B cell (primary cell): ENCODE measurements at regions not wholly inside any gene's neighbourhood (a gene's known extent, or its start where the extent isn't known, plus 50 kb on each side); places are given as distances from the start of the nearest gene placed in this dataset.

Experiments
- ATAC-seq: fragments of 200-7000 bp; cut with Tn5 transposase; one replicate; pipeline ENCODE4 v1.10.0; 2021; ENCODE audit warnings: low read depth, mild to moderate bottlenecking, moderate number of reproducible peaks, moderate library complexity
- CTCF ChIA-PET: fragments of 350-600 bp; sonication (Branson Sonifier 250); formaldehyde crosslinking; loops from one replicate; lab custom pipeline; 2021; ENCODE audit warnings: antibody characterized with exemption, inconsistent platforms; lab: Charles Lee
- POLR2A ChIA-PET: fragments of 350-600 bp; sonication (Branson Sonifier 250); formaldehyde crosslinking; loops from one replicate; lab custom pipeline; 2021; ENCODE audit warnings: antibody characterized with exemption; lab: Charles Lee
- DNase-seq: peaks from one replicate; pipeline ENCODE4 v3.0.0; 2013
- H2AFZ ChIP-seq: 2 replicates; pipeline ENCODE4 v1.6.1; 2012; ENCODE audit warnings: mild to moderate bottlenecking, low read depth, low read length; ENCODE audit not compliant: insufficient read depth, poor library complexity, severe bottlenecking
- H3K27ac ChIP-seq, 2 donors: 1 replicate in 1 of 2; 2 replicates in 1 of 2; pipeline ENCODE4 v1.5.1; 2012 to 2013; ENCODE audit warnings: low read length in 2 of 2, mild to moderate bottlenecking in 2 of 2, moderate library complexity in 1 of 2
- H3K27me3 ChIP-seq, 4 experiments: fragments of 200-600 bp in 1 of 4; sonication (generic) in 1 of 4; replicated peaks in 1 of 4; 1 replicate in 2 of 4; 2 replicates in 2 of 4; pipeline versions ENCODE4 v1.6.1 to v1.7.0; 2013 to 2016; ENCODE audit warnings: low read length in 3 of 4, mild to moderate bottlenecking in 2 of 4, mixed read lengths in 1 of 4, moderate library complexity in 1 of 4; ENCODE audit not compliant: insufficient read depth in 4 of 4, control insufficient read depth in 3 of 4; ENCODE audit errors: control extremely low read depth in 1 of 4
- H3K36me3 ChIP-seq, 2 experiments: replicated peaks in 1 of 2; 1 replicate in 1 of 2; 2 replicates in 1 of 2; pipeline versions ENCODE4 v1.6.1 to v1.7.1; 2013; ENCODE audit warnings: low read length in 1 of 2; ENCODE audit not compliant: insufficient read depth in 2 of 2, control insufficient read depth in 1 of 2; ENCODE audit errors: control extremely low read depth in 1 of 2, extremely low read depth in 1 of 2
- H3K4me1 ChIP-seq, 2 donors: fragments of 200-600 bp in 1 of 2; sonication (generic) in 1 of 2; 1 replicate in 1 of 2; 2 replicates in 1 of 2; pipeline versions ENCODE4 v1.5.1 to v1.6.1; 2013 to 2017; ENCODE audit warnings: low read length in 2 of 2; ENCODE audit not compliant: control insufficient read depth in 2 of 2, insufficient read depth in 2 of 2
- H3K4me2 ChIP-seq: replicated peaks from 2 replicates; pipeline ENCODE3; 2012; ENCODE audit warnings: mild to moderate bottlenecking, low read depth, low read length; ENCODE audit not compliant: poor library complexity, severe bottlenecking
- H3K4me3 ChIP-seq, 5 experiments: fragments of 200-600 bp in 1 of 5; sonication (generic) in 1 of 5; 1 replicate in 3 of 5; 2 replicates in 2 of 5; pipeline versions ENCODE4 v1.5.1 to v1.7.0; 2011 to 2016; ENCODE audit warnings: low read length in 4 of 5, mild to moderate bottlenecking in 4 of 5, low read depth in 2 of 5, control low read depth in 1 of 5, moderate library complexity in 1 of 5; ENCODE audit not compliant: insufficient read depth in 1 of 5; ENCODE audit errors: control extremely low read depth in 1 of 5, extremely low read depth in 1 of 5
- H3K79me2 ChIP-seq: fragments of 200-600 bp; sonication (generic); one replicate; pipeline ENCODE4 v1.6.0; 2016; ENCODE audit warnings: low read length; ENCODE audit not compliant: control insufficient read depth, insufficient read depth
- H3K9ac ChIP-seq: fragments of 200-600 bp; sonication (generic); 2 replicates; pipeline ENCODE4 v1.6.1; 2017; ENCODE audit warnings: mild to moderate bottlenecking, low read length, moderate library complexity
- H3K9me3 ChIP-seq, 3 donors: one replicate each; pipeline versions ENCODE4 v1.6.1 to v1.7.1; 2013; ENCODE audit warnings: low read length in 2 of 3; ENCODE audit not compliant: control insufficient read depth in 2 of 3, insufficient read depth in 1 of 3; ENCODE audit errors: control extremely low read depth in 1 of 3
- H4K20me1 ChIP-seq: 2 replicates; pipeline ENCODE4 v1.6.0; 2012; ENCODE audit warnings: mild to moderate bottlenecking, low read length; ENCODE audit not compliant: insufficient read depth, control insufficient read depth, poor library complexity, severe bottlenecking
- H3K27ac Mint-ChIP-seq: one replicate; pipeline ENCODE4 v1.8.0; 2021; ENCODE audit warnings: mixed read lengths
- H3K27me3 Mint-ChIP-seq: one replicate; pipeline ENCODE4 v1.8.0; 2021; ENCODE audit warnings: mixed read lengths
- H3K4me1 Mint-ChIP-seq: one replicate; pipeline ENCODE4 v1.8.0; 2021; ENCODE audit warnings: mixed read lengths
- H3K4me3 Mint-ChIP-seq: one replicate; pipeline ENCODE4 v1.8.0; 2021; ENCODE audit warnings: mixed read lengths
- H3K9me3 Mint-ChIP-seq: one replicate; pipeline ENCODE4 v1.8.0; 2022; ENCODE audit warnings: mixed read lengths; ENCODE audit not compliant: insufficient read depth
- EZH2 ChIP-seq: IDR thresholded peaks from 2 replicates; pipeline ENCODE4 v1.6.1; 2012; ENCODE audit warnings: borderline replicate concordance, low read depth, mild to moderate bottlenecking, moderate library complexity, low read length; ENCODE audit not compliant: insufficient read depth, poor library complexity, severe bottlenecking
- WGBS: methylation state at CpG from one replicate; pipeline ENCODE4 v1.1.5; 2013; ENCODE audit warnings: missing lambda C conversion rate; ENCODE audit not compliant: insufficient coverage; 5-methylcytosine and 5-hydroxymethylcytosine counted together
- intact Hi-C: fragments of 100-400 bp; cut with micrococcal nuclease; formaldehyde crosslinking; loops from one replicate; pipeline ENCODE4 v1.10.0; 2022
- TF ChIP-seq, protein P1 (sequence below): fragments of 200-600 bp; IDR thresholded peaks from one replicate; pipeline ENCODE4 v1.8.0; 2022; ENCODE audit warnings: antibody characterized with exemption, mild to moderate bottlenecking

GRCh38 chr16:62755938-62756337 lies 719.7 kb upstream of the CDH8 start:
- 0% methylated on average over 1 of the region's 4 CpGs for WGBS
- DNase-seq (no peak), ATAC-seq (no peak)
- peaks cover 7% of the 10 kb centered on the region for H3K9me3 Mint-ChIP-seq
- no peaks in the 10 kb centered on the region for H3K4me1 Mint-ChIP-seq
- Histone ChIP-seq H4K20me1 (no peaks in the 10 kb centered on the region), H3K36me3 (no peaks in the 10 kb centered on the region), H2AFZ (no peak overlapping the region), H3K27me3 (no peaks in the 10 kb centered on the region), H3K4me2 (no peak overlapping the region), H3K9ac (no peak overlapping the region), H3K9me3 (peaks cover 0 to 4% (median 4%) of the 10 kb centered on the region in 3 donors), H3K4me3 (no peak overlapping the region), H3K4me1 (no peaks in the 10 kb centered on the region), H3K27ac (no peak overlapping the region), H3K79me2 (no peaks in the 10 kb centered on the region)
- no peaks in the 10 kb centered on the region for H3K27me3 Mint-ChIP-seq
- no peak overlapping the region for H3K4me3 Mint-ChIP-seq
- ChIA-PET CTCF (no interaction called here), POLR2A (no interaction called here)
- H3K27ac Mint-ChIP-seq: no peak overlapping the region
- intact Hi-C loops: no loop called here
- TF ChIP-seq, protein P1, sequence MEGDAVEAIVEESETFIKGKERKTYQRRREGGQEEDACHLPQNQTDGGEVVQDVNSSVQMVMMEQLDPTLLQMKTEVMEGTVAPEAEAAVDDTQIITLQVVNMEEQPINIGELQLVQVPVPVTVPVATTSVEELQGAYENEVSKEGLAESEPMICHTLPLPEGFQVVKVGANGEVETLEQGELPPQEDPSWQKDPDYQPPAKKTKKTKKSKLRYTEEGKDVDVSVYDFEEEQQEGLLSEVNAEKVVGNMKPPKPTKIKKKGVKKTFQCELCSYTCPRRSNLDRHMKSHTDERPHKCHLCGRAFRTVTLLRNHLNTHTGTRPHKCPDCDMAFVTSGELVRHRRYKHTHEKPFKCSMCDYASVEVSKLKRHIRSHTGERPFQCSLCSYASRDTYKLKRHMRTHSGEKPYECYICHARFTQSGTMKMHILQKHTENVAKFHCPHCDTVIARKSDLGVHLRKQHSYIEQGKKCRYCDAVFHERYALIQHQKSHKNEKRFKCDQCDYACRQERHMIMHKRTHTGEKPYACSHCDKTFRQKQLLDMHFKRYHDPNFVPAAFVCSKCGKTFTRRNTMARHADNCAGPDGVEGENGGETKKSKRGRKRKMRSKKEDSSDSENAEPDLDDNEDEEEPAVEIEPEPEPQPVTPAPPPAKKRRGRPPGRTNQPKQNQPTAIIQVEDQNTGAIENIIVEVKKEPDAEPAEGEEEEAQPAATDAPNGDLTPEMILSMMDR: no peak
- no peak for TF ChIP-seq EZH2

- no peaks in the 10 kb centered on the region for H3K36me3 ChIP-seq
- H4K20me1 ChIP-seq: no peaks in the 10 kb centered on the region
- no peak overlapping the region for H3K9ac ChIP-seq
- H3K4me1 ChIP-seq: no peaks in the 10 kb centered on the region
- 100% methylated on average over 1 of the region's 3 CpGs for WGBS
- no peaks in the 10 kb centered on the region for H3K27me3 ChIP-seq
- intact Hi-C loops: no loop called here
- no peak overlapping the region for H3K27ac ChIP-seq
- TF ChIP-seq EZH2: no peak
- TF ChIP-seq, protein P1: no peak
- no peak overlapping the region for H2AFZ ChIP-seq
- POLR2A ChIA-PET: no interaction called here
- H3K9me3 ChIP-seq: peaks cover 0 to 4% (median 4%) of the 10 kb centered on the region in 3 donors
- no peaks in the 10 kb centered on the region for H3K79me2 ChIP-seq
- Mint-ChIP-seq H3K9me3 (peaks cover 3% of the 10 kb centered on the region), H3K27ac (no peak overlapping the region), H3K4me3 (no peak overlapping the region), H3K27me3 (no peaks in the 10 kb centered on the region), H3K4me1 (no peaks in the 10 kb centered on the region)
- H3K4me2 ChIP-seq: no peak overlapping the region
- no peak for ATAC-seq
- H3K4me3 ChIP-seq: no peak overlapping the region
- DNase-seq: no peak
- CTCF ChIA-PET: no interaction called here
These were observed 716.6 kb upstream of the CDH8 start for GRCh38 chr16:62752854-62753253.
